ENCODE measurements at regions not wholly inside any gene's neighbourhood (a gene's known extent, or its start where the extent isn't known, plus 50 kb on each side); places are given as distances from the start of the nearest gene placed in this dataset.

DNA sequence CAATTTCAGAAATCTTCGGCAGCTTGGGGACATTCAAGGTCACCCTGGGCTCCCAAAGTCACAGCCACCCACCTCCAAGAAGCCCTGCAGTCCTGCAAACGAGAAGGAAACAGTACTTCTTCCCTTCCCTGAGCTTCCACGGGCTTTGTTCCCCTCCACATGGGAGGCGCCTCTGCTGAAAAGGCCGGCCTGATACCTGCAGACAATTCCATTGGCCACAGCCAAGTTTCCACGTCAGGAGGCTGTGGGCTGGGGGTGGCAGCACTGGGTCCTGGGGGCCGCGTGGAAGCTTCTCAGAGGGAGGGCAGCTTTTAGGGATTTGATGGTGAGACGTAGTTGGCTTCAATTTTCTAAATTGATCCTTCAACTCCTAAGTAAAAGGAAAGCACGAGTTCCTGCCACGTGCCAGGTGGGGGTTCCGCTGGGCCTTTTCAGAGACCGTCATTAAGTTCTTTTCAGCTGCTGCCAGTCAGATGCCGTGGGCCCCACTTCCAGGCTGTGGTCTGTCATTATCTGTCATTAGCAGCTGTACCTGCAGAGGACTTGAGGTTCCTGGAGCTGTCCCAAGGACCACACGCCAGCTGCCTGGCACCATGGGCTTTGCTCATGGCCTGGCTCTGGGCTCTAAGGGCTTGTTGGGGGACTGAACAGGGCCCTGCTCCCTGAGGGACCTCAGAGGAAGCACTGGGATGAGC lies 98.7 kb downstream of the CRYAA start:
- WGBS, 2 donors: 91% methylated on average over 15 of the region's 15 CpGs
- H3K4me3 ChIP-seq: no peak overlapping the region

DNA sequence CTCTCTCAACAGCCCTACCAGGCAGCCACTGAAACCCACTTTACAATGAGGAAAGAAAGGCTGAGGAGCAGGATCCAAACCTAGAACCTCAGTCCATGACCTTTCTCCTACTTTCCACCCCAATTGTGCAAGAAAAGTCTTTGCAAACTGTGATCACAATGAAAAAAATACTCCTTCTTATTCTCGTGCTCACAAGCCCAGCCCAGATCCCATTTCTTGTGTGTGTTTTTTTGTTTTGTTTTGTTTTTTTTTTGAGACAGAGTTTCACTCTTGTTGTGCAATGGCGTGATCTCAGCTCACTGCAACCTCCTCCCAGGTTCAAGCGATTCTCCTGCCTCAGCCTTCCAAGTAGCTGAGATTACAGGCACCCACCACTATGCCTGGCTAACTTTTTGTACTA lies 97.7 kb downstream of the CRYAA start:
- no peaks in the 10 kb centered on the region for H3K27me3 ChIP-seq
- H3K4me3 ChIP-seq: no peak overlapping the region
- peak overlapping the region in 2 of 4 donors; percentile 50 to 65 for H3K27ac ChIP-seq
- WGBS, 2 donors: 54 to 63% methylated on average over 3 of the region's 3 CpGs
- TF ChIP-seq POLR2A (IDR thresholded peaks at IDR 0.05) (no peak), EP300 (IDR thresholded peaks at IDR 0.05) (peak in 1 of 2 donors; percentile 41)
- TF ChIP-seq, protein P1, sequence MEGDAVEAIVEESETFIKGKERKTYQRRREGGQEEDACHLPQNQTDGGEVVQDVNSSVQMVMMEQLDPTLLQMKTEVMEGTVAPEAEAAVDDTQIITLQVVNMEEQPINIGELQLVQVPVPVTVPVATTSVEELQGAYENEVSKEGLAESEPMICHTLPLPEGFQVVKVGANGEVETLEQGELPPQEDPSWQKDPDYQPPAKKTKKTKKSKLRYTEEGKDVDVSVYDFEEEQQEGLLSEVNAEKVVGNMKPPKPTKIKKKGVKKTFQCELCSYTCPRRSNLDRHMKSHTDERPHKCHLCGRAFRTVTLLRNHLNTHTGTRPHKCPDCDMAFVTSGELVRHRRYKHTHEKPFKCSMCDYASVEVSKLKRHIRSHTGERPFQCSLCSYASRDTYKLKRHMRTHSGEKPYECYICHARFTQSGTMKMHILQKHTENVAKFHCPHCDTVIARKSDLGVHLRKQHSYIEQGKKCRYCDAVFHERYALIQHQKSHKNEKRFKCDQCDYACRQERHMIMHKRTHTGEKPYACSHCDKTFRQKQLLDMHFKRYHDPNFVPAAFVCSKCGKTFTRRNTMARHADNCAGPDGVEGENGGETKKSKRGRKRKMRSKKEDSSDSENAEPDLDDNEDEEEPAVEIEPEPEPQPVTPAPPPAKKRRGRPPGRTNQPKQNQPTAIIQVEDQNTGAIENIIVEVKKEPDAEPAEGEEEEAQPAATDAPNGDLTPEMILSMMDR (IDR thresholded peaks at IDR 0.05): no peak
- H3K36me3 ChIP-seq: no peaks in the 10 kb centered on the region
- peaks cover 0 to 2% (median 0%) of the 10 kb centered on the region in 4 donors for H3K9me3 ChIP-seq
- DNase-seq (ENCODE audit: low spot score in 2 of 2): no peak
- peaks cover 0 to 25% (median 0%) of the 10 kb centered on the region in 4 donors for H3K4me1 ChIP-seq

More for the DNA sequence above, 98.7 kb downstream of the CRYAA start:
- TF ChIP-seq POLR2A (IDR thresholded peaks at IDR 0.05) (no peak), EP300 (IDR thresholded peaks at IDR 0.05) (no peak)
- TF ChIP-seq, protein P1 (IDR thresholded peaks at IDR 0.05): no peak
- Histone ChIP-seq H3K27ac (peak overlapping the region in 1 of 4 donors; percentile 65), H3K36me3 (no peaks in the 10 kb centered on the region), H3K27me3 (no peaks in the 10 kb centered on the region), H3K9me3 (peaks cover 0 to 2% (median 0%) of the 10 kb centered on the region in 4 donors), H3K4me1 (peaks cover 0 to 25% (median 0%) of the 10 kb centered on the region in 4 donors)
- DNase-seq (ENCODE audit: low spot score in 2 of 2): no peak

DNA sequence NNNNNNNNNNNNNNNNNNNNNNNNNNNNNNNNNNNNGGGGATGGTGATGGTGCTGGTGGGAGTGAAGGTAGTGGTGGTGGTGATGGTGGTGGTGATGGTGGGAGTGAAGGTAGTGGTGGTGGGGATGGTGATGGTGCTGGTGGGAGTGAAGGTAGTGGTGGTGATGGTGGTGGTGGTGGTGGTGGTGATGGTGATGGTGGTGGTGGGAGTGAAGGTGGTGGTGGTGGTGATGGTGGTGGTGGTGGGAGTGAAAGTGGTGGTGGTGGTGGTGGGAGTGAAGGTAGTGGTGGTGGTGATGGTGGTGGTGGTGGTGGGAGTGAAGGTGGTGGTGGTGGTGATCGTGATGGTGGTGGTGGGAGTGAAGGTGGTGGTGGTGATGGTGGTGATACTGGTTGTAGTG lies 93.6 kb downstream of the CRYAA start:
- Histone ChIP-seq H3K27ac (no peak overlapping the region), H3K36me3 (no peaks in the 10 kb centered on the region), H3K9me3 (peaks cover 0 to 2% (median 0%) of the 10 kb centered on the region in 4 donors), H3K4me3 (no peak overlapping the region), H3K4me1 (peaks cover 0 to 4% (median 0%) of the 10 kb centered on the region in 4 donors), H3K27me3 (no peaks in the 10 kb centered on the region)
- DNase-seq (ENCODE audit: low spot score in 2 of 2): no peak
- 89 to 93% methylated on average over 1 of the region's 1 CpG for WGBS, 2 donors
- TF ChIP-seq EP300 (IDR thresholded peaks at IDR 0.05) (no peak), POLR2A (IDR thresholded peaks at IDR 0.05) (no peak)
- TF ChIP-seq, protein P1 (IDR thresholded peaks at IDR 0.05): no peak
